ENCODE measurements at regions not wholly inside any gene's neighbourhood (a gene's known extent, or its start where the extent isn't known, plus 50 kb on each side); places are given as distances from the start of the nearest gene placed in this dataset.

DNA sequence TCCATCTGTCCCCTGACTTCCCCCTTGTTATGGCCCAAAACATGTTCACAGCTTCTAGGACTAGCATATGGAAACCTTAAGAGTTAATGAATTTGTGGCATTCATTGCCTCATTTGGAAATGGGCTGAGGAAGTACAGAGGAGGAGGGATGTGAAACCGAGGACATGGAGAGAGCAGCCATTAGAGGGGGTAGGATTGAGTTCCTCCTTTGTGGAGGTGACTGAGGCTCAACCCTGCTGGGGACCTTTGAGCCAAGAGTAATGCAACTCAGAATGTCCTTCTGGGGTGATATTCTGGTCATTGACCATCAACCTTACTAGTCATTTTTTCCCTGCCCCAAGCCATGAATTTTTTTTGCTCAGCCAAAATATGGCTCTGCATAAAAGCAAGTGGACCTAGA lies 109.4 kb downstream of the ZNF518B start:
- no CpG with 5 or more reads among the region's 1 CpG for WGBS, 2 donors (ENCODE audit: extremely low coverage in 2 of 2, insufficient read length in 2 of 2, insufficient replicate concordance in 1 of 2)
- no peak for DNase-seq (ENCODE audit: low spot score)
- Histone ChIP-seq H3K14ac (ENCODE audit: low read length) (no peak overlapping the region), H3K18ac (ENCODE audit: low read length) (no peak overlapping the region), H2BK12ac (ENCODE audit: low read length) (no peak overlapping the region), H2AK5ac (ENCODE audit: low read depth, low read length) (no peak overlapping the region), H2BK120ac (ENCODE audit: low read depth, low read length) (no peak overlapping the region), H3K27me3 (ENCODE audit: control insufficient read depth in 3 of 3, insufficient read depth in 3 of 3, low read depth in 1 of 3, low read length in 3 of 3) (no peaks in the 10 kb centered on the region), H2BK5ac (ENCODE audit: low read length) (no peak overlapping the region), H3K27ac (replicated peaks; ENCODE audit: low read length) (no peak overlapping the region), H3K4me3 (ENCODE audit: low read length in 2 of 2) (no peak overlapping the region), H3K36me3 (replicated peaks in 1 of 2; ENCODE audit: control insufficient read depth in 2 of 2, insufficient read depth in 2 of 2, low read length in 2 of 2) (no peaks in the 10 kb centered on the region), H4K91ac (ENCODE audit: low read depth, low read length, poor library complexity) (no peak overlapping the region), H4K8ac (ENCODE audit: low read depth, low read length) (no peak overlapping the region), H2BK15ac (ENCODE audit: low read length) (no peak overlapping the region), H3K79me1 (ENCODE audit: low read depth, low read length) (no peaks in the 10 kb centered on the region), H3K4me2 (ENCODE audit: insufficient read depth, low read length, poor library complexity, severe bottlenecking) (no peak overlapping the region), H3K23ac (ENCODE audit: low read depth, low read length, poor library complexity) (no peak overlapping the region), H3K9me3 (replicated peaks in 1 of 2; ENCODE audit: control insufficient read depth in 2 of 2, insufficient read depth in 1 of 2, low read depth in 1 of 2, low read length in 2 of 2) (no peaks in the 10 kb centered on the region), H3K9ac (ENCODE audit: low read depth, low read length, poor library complexity) (no peak overlapping the region), H3K4me1 (ENCODE audit: control insufficient read depth in 2 of 2, insufficient read depth in 1 of 2, low read depth in 1 of 2, low read length in 2 of 2) (no peaks in the 10 kb centered on the region), H3K4ac (ENCODE audit: low read length) (no peak overlapping the region), H2AFZ (ENCODE audit: low read length) (no peak overlapping the region)

DNA sequence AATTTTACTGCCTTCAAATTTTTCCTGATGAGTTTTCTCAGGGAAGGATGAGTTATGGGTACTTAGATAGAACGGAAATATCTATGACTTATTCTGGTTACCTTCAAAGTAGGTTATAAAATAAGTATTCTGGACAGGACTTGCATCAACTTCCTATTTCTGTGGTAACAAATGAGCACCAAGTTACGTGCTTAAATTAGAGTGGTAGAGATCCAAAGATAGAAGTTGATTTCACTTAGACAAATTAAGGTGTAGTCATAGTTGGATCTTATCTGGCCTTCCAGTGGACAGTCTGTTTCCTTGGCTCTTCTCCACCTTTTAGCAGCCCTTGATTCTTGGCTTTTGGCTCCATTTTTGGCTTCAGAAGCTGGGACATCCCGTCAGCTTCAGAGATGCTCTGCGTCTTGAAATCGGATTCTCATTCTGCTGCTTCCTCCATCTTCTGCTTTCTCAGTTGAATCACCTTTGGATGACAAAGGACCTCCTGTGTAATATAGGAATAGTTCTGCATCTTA lies 109.9 kb downstream of the ZNF518B start:
- H3K9me3 ChIP-seq (replicated peaks in 1 of 2; ENCODE audit: control insufficient read depth in 2 of 2, insufficient read depth in 1 of 2, low read depth in 1 of 2, low read length in 2 of 2): no peaks in the 10 kb centered on the region
- H3K27ac ChIP-seq (replicated peaks; ENCODE audit: low read length): no peak overlapping the region
- no peak overlapping the region for H4K91ac ChIP-seq (ENCODE audit: low read depth, low read length, poor library complexity)
- H3K79me1 ChIP-seq (ENCODE audit: low read depth, low read length): no peaks in the 10 kb centered on the region
- H3K4ac ChIP-seq (ENCODE audit: low read length): no peak overlapping the region
- no peaks in the 10 kb centered on the region for H3K36me3 ChIP-seq (replicated peaks in 1 of 2; ENCODE audit: control insufficient read depth in 2 of 2, insufficient read depth in 2 of 2, low read length in 2 of 2)
- H2AFZ ChIP-seq (ENCODE audit: low read length): no peak overlapping the region
- H3K4me1 ChIP-seq (ENCODE audit: control insufficient read depth in 2 of 2, insufficient read depth in 1 of 2, low read depth in 1 of 2, low read length in 2 of 2): no peaks in the 10 kb centered on the region
- no peak for DNase-seq (ENCODE audit: low spot score)
- no peak overlapping the region for H4K8ac ChIP-seq (ENCODE audit: low read depth, low read length)
- no peak overlapping the region for H3K4me3 ChIP-seq (ENCODE audit: low read length in 2 of 2)
- H2AK5ac ChIP-seq (ENCODE audit: low read depth, low read length): no peak overlapping the region
- no peak overlapping the region for H2BK120ac ChIP-seq (ENCODE audit: low read depth, low read length)
- H3K9ac ChIP-seq (ENCODE audit: low read depth, low read length, poor library complexity): no peak overlapping the region
- no peak overlapping the region for H3K4me2 ChIP-seq (ENCODE audit: insufficient read depth, low read length, poor library complexity, severe bottlenecking)
- no peak overlapping the region for H2BK15ac ChIP-seq (ENCODE audit: low read length)
- no peaks in the 10 kb centered on the region for H3K27me3 ChIP-seq (ENCODE audit: control insufficient read depth in 3 of 3, insufficient read depth in 3 of 3, low read depth in 1 of 3, low read length in 3 of 3)
- H2BK5ac ChIP-seq (ENCODE audit: low read length): no peak overlapping the region
- no peak overlapping the region for H2BK12ac ChIP-seq (ENCODE audit: low read length)
- no peak overlapping the region for H3K18ac ChIP-seq (ENCODE audit: low read length)
- no peak overlapping the region for H3K23ac ChIP-seq (ENCODE audit: low read depth, low read length, poor library complexity)
- WGBS, 2 donors (ENCODE audit: extremely low coverage in 2 of 2, insufficient read length in 2 of 2, insufficient replicate concordance in 1 of 2): no CpG with 5 or more reads among the region's 5 CpGs
- no peak overlapping the region for H3K14ac ChIP-seq (ENCODE audit: low read length)

DNA sequence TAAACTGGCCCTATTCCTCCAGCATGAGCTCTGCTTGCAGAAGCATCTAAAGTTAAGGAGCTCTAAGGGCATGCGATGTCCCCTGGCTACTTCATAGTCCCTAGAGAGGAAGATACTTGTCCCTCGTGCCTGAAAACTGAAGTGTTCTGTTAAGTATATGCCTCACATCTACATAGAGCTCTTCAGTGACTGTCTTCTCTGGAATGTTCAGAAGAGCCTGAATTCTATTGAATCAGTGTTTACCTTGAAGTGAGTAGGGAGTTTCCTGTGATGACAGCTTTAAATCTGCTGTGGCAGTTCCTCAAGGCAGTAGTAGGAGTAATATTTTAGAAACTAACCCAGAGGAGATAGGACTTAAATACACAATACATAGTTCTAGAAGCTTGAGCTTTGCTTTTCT lies 111.2 kb downstream of the ZNF518B start:
- no CpG with 5 or more reads among the region's 2 CpGs for WGBS, 2 donors (ENCODE audit: extremely low coverage in 2 of 2, insufficient read length in 2 of 2, insufficient replicate concordance in 1 of 2)

DNA sequence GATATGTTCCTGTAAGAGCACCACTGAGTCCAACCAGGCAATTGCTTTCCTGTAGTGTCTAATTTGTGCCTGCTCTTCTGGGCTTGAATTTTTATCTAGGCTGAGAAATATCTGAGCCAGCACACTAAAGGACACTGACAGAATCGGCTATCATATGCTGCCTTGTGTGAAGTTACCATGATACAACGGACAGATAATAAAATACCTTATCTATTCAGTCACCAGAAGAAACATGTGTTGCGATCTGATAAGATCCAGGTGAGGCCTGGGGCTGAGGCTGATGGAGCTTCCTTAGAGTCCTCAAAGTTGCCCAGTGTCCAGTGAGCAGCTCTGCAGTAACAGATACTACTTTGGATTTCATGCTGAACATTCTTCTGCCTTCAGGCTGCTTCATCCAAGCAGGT lies 111.8 kb downstream of the ZNF518B start:
- Histone ChIP-seq H3K18ac (ENCODE audit: low read length) (no peak overlapping the region), H4K91ac (ENCODE audit: low read depth, low read length, poor library complexity) (no peak overlapping the region), H3K4me3 (ENCODE audit: low read length in 2 of 2) (no peak overlapping the region), H2BK5ac (ENCODE audit: low read length) (no peak overlapping the region), H3K4me1 (ENCODE audit: control insufficient read depth in 2 of 2, insufficient read depth in 1 of 2, low read depth in 1 of 2, low read length in 2 of 2) (no peaks in the 10 kb centered on the region), H3K79me1 (ENCODE audit: low read depth, low read length) (no peaks in the 10 kb centered on the region), H3K4me2 (ENCODE audit: insufficient read depth, low read length, poor library complexity, severe bottlenecking) (no peak overlapping the region), H3K23ac (ENCODE audit: low read depth, low read length, poor library complexity) (no peak overlapping the region), H2AK5ac (ENCODE audit: low read depth, low read length) (no peak overlapping the region), H3K36me3 (replicated peaks in 1 of 2; ENCODE audit: control insufficient read depth in 2 of 2, insufficient read depth in 2 of 2, low read length in 2 of 2) (no peaks in the 10 kb centered on the region), H4K8ac (ENCODE audit: low read depth, low read length) (no peak overlapping the region), H3K27ac (replicated peaks; ENCODE audit: low read length) (no peak overlapping the region), H3K14ac (ENCODE audit: low read length) (no peak overlapping the region), H2BK12ac (ENCODE audit: low read length) (no peak overlapping the region), H3K9me3 (replicated peaks in 1 of 2; ENCODE audit: control insufficient read depth in 2 of 2, insufficient read depth in 1 of 2, low read depth in 1 of 2, low read length in 2 of 2) (no peaks in the 10 kb centered on the region), H3K4ac (ENCODE audit: low read length) (no peak overlapping the region), H3K27me3 (ENCODE audit: control insufficient read depth in 3 of 3, insufficient read depth in 3 of 3, low read depth in 1 of 3, low read length in 3 of 3) (no peaks in the 10 kb centered on the region), H2BK15ac (ENCODE audit: low read length) (no peak overlapping the region), H2BK120ac (ENCODE audit: low read depth, low read length) (no peak overlapping the region), H3K9ac (ENCODE audit: low read depth, low read length, poor library complexity) (no peak overlapping the region), H2AFZ (ENCODE audit: low read length) (no peak overlapping the region)
- DNase-seq (ENCODE audit: low spot score): no peak
- no CpG with 5 or more reads among the region's 3 CpGs for WGBS, 2 donors (ENCODE audit: extremely low coverage in 2 of 2, insufficient read length in 2 of 2, insufficient replicate concordance in 1 of 2)

More for the DNA sequence above, 111.2 kb downstream of the ZNF518B start:
- Histone ChIP-seq H3K18ac (ENCODE audit: low read length) (no peak overlapping the region), H3K14ac (ENCODE audit: low read length) (no peak overlapping the region), H2BK12ac (ENCODE audit: low read length) (no peak overlapping the region), H4K91ac (ENCODE audit: low read depth, low read length, poor library complexity) (no peak overlapping the region), H3K23ac (ENCODE audit: low read depth, low read length, poor library complexity) (no peak overlapping the region), H3K4me3 (ENCODE audit: low read length in 2 of 2) (no peak overlapping the region), H3K27me3 (ENCODE audit: control insufficient read depth in 3 of 3, insufficient read depth in 3 of 3, low read depth in 1 of 3, low read length in 3 of 3) (no peaks in the 10 kb centered on the region), H3K9me3 (replicated peaks in 1 of 2; ENCODE audit: control insufficient read depth in 2 of 2, insufficient read depth in 1 of 2, low read depth in 1 of 2, low read length in 2 of 2) (no peaks in the 10 kb centered on the region), H3K4ac (ENCODE audit: low read length) (no peak overlapping the region), H2AK5ac (ENCODE audit: low read depth, low read length) (no peak overlapping the region), H2BK120ac (ENCODE audit: low read depth, low read length) (no peak overlapping the region), H2BK5ac (ENCODE audit: low read length) (no peak overlapping the region), H2AFZ (ENCODE audit: low read length) (no peak overlapping the region), H3K79me1 (ENCODE audit: low read depth, low read length) (no peaks in the 10 kb centered on the region), H2BK15ac (ENCODE audit: low read length) (no peak overlapping the region), H3K4me1 (ENCODE audit: control insufficient read depth in 2 of 2, insufficient read depth in 1 of 2, low read depth in 1 of 2, low read length in 2 of 2) (no peaks in the 10 kb centered on the region), H3K36me3 (replicated peaks in 1 of 2; ENCODE audit: control insufficient read depth in 2 of 2, insufficient read depth in 2 of 2, low read length in 2 of 2) (no peaks in the 10 kb centered on the region), H4K8ac (ENCODE audit: low read depth, low read length) (no peak overlapping the region), H3K9ac (ENCODE audit: low read depth, low read length, poor library complexity) (no peak overlapping the region), H3K27ac (replicated peaks; ENCODE audit: low read length) (no peak overlapping the region), H3K4me2 (ENCODE audit: insufficient read depth, low read length, poor library complexity, severe bottlenecking) (no peak overlapping the region)
- no peak for DNase-seq (ENCODE audit: low spot score)
